GM12878 (cell line): ENCODE measurements at regions not wholly inside any gene's neighbourhood (a gene's known extent, or its start where the extent isn't known, plus 50 kb on each side); places are given as distances from the start of the nearest gene placed in this dataset.
A peak's percentile ranks its signal among the peaks of the same experiment; 100 is the strongest.

Experiments
- BMI1 ChIP-seq: fragments of 450-650 bp; IDR thresholded peaks from 2 replicates; pipeline ENCODE4 v1.6.1; 2016; ENCODE audit warnings: mild to moderate bottlenecking, moderate library complexity, borderline replicate concordance
- CREM ChIP-seq: IDR thresholded peaks from 2 replicates; pipeline ENCODE4 v1.6.1; 2014; ENCODE audit warnings: antibody characterized with exemption, low read depth
- FOS ChIP-seq: IDR thresholded peaks from 3 replicates; pipeline ENCODE4 v1.6.1; 2011; ENCODE audit warnings: borderline replicate concordance; ENCODE audit not compliant: insufficient read length; ENCODE audit errors: extremely low read depth
- FOXM1 ChIP-seq: IDR thresholded peaks from 2 replicates; pipeline ENCODE4 v1.6.1; 2012; ENCODE audit warnings: low read depth, mild to moderate bottlenecking, inconsistent platforms, low read length, moderate library complexity
- IRF4 ChIP-seq: IDR thresholded peaks from 2 replicates; pipeline ENCODE4 v1.6.1; 2011; ENCODE audit warnings: low read depth, low read length
- NR2C1 ChIP-seq: fragments of 450-650 bp; IDR thresholded peaks from 2 replicates; pipeline ENCODE4 v1.6.1; 2017; ENCODE audit warnings: antibody characterized with exemption, mild to moderate bottlenecking, moderate library complexity
- POLR2A ChIP-seq: IDR thresholded peaks from 2 replicates; pipeline ENCODE4 v1.6.1; 2011; ENCODE audit warnings: low read depth, mild to moderate bottlenecking, low read length
- SUZ12 ChIP-seq: fragments of 200-600 bp; sonication (generic); IDR thresholded peaks from one replicate; pipeline ENCODE4 v1.6.1; 2018; ENCODE audit warnings: antibody characterized with exemption, mild to moderate bottlenecking; ENCODE audit not compliant: unreplicated experiment
- TAF1 ChIP-seq: IDR thresholded peaks from 2 replicates; pipeline ENCODE4 v1.6.1; 2011; ENCODE audit warnings: mild to moderate bottlenecking, low read depth, low read length, borderline replicate concordance
- TBL1XR1 ChIP-seq: IDR thresholded peaks from 2 replicates; pipeline ENCODE4 v1.6.1; 2012; ENCODE audit warnings: low read depth, low read length, improper control_type of control experiment
- TF ChIP-seq, protein P1 (sequence below): fragments of 450-650 bp; IDR thresholded peaks from 2 replicates; pipeline ENCODE4 v1.6.1; 2017; ENCODE audit warnings: antibody characterized with exemption, mild to moderate bottlenecking, moderate library complexity
- TF ChIP-seq, protein P2 (sequence below), 3 experiments: IDR thresholded peaks in 2 of 3; conservative IDR thresholded peaks in 1 of 3; 2 replicates each; pipeline ENCODE4 v1.5.1; 2011; ENCODE audit warnings: low read depth in 3 of 3, low read length in 3 of 3, mild to moderate bottlenecking in 3 of 3, control low read depth in 2 of 3, moderate library complexity in 2 of 3, inconsistent platforms in 1 of 3, mixed read lengths in 1 of 3; ENCODE audit not compliant: control insufficient read depth in 2 of 3, insufficient read depth in 1 of 3; ENCODE audit errors: extremely low read depth in 1 of 3
- TF ChIP-seq, protein P3 (sequence below): fragments of 450-650 bp; IDR thresholded peaks from 2 replicates; pipeline ENCODE4 v1.6.1; 2017; ENCODE audit warnings: mild to moderate bottlenecking, moderate library complexity
- TF ChIP-seq, protein P4 (sequence below): IDR thresholded peaks from 2 replicates; pipeline ENCODE4 v1.6.1; 2012; ENCODE audit warnings: low read depth, low read length, improper control_type of control experiment
- TF ChIP-seq, protein P5 (sequence below): fragments of 450-650 bp; IDR thresholded peaks from 2 replicates; pipeline ENCODE4 v1.6.1; 2016; ENCODE audit warnings: mild to moderate bottlenecking
- TF ChIP-seq, protein P6 (sequence below): fragments of 450-650 bp; IDR thresholded peaks from 2 replicates; pipeline ENCODE4 v1.6.1; 2017; ENCODE audit warnings: mild to moderate bottlenecking, low read depth, inconsistent platforms; ENCODE audit not compliant: poor library complexity, severe bottlenecking

DNA sequence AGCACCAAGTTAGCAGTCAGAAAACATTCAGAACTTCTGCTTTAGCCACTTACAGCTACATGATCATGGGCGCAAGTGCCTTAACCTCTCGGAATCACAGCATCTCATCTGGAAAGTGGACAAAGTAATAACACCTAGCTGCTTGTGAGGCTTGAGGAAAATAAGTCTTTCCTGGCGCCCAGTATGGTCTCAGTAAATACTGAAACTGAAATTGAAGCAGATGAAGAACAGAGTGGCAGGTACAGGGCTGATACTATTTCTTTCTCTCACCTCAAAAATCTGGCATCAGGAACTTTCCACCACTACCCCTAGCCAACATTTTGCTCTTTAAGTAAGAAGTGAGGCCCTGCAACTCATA, 129.7 kb upstream of the FUT8 start (continued):
- TF ChIP-seq, protein P1, sequence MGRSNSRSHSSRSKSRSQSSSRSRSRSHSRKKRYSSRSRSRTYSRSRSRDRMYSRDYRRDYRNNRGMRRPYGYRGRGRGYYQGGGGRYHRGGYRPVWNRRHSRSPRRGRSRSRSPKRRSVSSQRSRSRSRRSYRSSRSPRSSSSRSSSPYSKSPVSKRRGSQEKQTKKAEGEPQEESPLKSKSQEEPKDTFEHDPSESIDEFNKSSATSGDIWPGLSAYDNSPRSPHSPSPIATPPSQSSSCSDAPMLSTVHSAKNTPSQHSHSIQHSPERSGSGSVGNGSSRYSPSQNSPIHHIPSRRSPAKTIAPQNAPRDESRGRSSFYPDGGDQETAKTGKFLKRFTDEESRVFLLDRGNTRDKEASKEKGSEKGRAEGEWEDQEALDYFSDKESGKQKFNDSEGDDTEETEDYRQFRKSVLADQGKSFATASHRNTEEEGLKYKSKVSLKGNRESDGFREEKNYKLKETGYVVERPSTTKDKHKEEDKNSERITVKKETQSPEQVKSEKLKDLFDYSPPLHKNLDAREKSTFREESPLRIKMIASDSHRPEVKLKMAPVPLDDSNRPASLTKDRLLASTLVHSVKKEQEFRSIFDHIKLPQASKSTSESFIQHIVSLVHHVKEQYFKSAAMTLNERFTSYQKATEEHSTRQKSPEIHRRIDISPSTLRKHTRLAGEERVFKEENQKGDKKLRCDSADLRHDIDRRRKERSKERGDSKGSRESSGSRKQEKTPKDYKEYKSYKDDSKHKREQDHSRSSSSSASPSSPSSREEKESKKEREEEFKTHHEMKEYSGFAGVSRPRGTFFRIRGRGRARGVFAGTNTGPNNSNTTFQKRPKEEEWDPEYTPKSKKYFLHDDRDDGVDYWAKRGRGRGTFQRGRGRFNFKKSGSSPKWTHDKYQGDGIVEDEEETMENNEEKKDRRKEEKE = no peak
- TF ChIP-seq, protein P2, sequence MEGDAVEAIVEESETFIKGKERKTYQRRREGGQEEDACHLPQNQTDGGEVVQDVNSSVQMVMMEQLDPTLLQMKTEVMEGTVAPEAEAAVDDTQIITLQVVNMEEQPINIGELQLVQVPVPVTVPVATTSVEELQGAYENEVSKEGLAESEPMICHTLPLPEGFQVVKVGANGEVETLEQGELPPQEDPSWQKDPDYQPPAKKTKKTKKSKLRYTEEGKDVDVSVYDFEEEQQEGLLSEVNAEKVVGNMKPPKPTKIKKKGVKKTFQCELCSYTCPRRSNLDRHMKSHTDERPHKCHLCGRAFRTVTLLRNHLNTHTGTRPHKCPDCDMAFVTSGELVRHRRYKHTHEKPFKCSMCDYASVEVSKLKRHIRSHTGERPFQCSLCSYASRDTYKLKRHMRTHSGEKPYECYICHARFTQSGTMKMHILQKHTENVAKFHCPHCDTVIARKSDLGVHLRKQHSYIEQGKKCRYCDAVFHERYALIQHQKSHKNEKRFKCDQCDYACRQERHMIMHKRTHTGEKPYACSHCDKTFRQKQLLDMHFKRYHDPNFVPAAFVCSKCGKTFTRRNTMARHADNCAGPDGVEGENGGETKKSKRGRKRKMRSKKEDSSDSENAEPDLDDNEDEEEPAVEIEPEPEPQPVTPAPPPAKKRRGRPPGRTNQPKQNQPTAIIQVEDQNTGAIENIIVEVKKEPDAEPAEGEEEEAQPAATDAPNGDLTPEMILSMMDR (IDR thresholded peaks at IDR 0.05 in 2 of 3, conservative IDR thresholded peaks at IDR 0.05 in 1 of 3; ENCODE audit: control insufficient read depth in 2 of 3, extremely low read depth in 1 of 3, insufficient read depth in 1 of 3, low read depth in 3 of 3, low read length in 3 of 3) = no peak
- TF ChIP-seq FOXM1 (no peak), TBL1XR1 (no peak), FOS (no peak), POLR2A (no peak), SUZ12 (no peak), NR2C1 (no peak), IRF4 (no peak), CREM (no peak), TAF1 (peak; percentile 34; the same call in 1 of the 2 replicates), BMI1 (no peak)
- TF ChIP-seq, protein P3, sequence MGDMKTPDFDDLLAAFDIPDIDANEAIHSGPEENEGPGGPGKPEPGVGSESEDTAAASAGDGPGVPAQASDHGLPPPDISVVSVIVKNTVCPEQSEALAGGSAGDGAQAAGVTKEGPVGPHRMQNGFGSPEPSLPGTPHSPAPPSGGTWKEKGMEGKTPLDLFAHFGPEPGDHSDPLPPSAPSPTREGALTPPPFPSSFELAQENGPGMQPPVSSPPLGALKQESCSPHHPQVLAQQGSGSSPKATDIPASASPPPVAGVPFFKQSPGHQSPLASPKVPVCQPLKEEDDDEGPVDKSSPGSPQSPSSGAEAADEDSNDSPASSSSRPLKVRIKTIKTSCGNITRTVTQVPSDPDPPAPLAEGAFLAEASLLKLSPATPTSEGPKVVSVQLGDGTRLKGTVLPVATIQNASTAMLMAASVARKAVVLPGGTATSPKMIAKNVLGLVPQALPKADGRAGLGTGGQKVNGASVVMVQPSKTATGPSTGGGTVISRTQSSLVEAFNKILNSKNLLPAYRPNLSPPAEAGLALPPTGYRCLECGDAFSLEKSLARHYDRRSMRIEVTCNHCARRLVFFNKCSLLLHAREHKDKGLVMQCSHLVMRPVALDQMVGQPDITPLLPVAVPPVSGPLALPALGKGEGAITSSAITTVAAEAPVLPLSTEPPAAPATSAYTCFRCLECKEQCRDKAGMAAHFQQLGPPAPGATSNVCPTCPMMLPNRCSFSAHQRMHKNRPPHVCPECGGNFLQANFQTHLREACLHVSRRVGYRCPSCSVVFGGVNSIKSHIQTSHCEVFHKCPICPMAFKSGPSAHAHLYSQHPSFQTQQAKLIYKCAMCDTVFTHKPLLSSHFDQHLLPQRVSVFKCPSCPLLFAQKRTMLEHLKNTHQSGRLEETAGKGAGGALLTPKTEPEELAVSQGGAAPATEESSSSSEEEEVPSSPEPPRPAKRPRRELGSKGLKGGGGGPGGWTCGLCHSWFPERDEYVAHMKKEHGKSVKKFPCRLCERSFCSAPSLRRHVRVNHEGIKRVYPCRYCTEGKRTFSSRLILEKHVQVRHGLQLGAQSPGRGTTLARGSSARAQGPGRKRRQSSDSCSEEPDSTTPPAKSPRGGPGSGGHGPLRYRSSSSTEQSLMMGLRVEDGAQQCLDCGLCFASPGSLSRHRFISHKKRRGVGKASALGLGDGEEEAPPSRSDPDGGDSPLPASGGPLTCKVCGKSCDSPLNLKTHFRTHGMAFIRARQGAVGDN = 0 out of 2 replicates have a peak, but pooled peaks have one; percentile 12
- TF ChIP-seq, protein P4, sequence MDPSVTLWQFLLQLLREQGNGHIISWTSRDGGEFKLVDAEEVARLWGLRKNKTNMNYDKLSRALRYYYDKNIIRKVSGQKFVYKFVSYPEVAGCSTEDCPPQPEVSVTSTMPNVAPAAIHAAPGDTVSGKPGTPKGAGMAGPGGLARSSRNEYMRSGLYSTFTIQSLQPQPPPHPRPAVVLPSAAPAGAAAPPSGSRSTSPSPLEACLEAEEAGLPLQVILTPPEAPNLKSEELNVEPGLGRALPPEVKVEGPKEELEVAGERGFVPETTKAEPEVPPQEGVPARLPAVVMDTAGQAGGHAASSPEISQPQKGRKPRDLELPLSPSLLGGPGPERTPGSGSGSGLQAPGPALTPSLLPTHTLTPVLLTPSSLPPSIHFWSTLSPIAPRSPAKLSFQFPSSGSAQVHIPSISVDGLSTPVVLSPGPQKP = no peak
- TF ChIP-seq, protein P5, sequence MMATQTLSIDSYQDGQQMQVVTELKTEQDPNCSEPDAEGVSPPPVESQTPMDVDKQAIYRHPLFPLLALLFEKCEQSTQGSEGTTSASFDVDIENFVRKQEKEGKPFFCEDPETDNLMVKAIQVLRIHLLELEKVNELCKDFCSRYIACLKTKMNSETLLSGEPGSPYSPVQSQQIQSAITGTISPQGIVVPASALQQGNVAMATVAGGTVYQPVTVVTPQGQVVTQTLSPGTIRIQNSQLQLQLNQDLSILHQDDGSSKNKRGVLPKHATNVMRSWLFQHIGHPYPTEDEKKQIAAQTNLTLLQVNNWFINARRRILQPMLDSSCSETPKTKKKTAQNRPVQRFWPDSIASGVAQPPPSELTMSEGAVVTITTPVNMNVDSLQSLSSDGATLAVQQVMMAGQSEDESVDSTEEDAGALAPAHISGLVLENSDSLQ = 0 out of 2 replicates have a peak, but pooled peaks have one; percentile 29
- TF ChIP-seq, protein P6, sequence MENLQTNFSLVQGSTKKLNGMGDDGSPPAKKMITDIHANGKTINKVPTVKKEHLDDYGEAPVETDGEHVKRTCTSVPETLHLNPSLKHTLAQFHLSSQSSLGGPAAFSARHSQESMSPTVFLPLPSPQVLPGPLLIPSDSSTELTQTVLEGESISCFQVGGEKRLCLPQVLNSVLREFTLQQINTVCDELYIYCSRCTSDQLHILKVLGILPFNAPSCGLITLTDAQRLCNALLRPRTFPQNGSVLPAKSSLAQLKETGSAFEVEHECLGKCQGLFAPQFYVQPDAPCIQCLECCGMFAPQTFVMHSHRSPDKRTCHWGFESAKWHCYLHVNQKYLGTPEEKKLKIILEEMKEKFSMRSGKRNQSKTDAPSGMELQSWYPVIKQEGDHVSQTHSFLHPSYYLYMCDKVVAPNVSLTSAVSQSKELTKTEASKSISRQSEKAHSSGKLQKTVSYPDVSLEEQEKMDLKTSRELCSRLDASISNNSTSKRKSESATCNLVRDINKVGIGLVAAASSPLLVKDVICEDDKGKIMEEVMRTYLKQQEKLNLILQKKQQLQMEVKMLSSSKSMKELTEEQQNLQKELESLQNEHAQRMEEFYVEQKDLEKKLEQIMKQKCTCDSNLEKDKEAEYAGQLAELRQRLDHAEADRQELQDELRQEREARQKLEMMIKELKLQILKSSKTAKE = no peak
